HG03280 (cell line): ENCODE measurements at regions not wholly inside any gene's neighbourhood (a gene's known extent, or its start where the extent isn't known, plus 50 kb on each side); places are given as distances from the start of the nearest gene placed in this dataset.

Experiments
- ATAC-seq: cut with Tn5 transposase; IDR thresholded peaks from one replicate; pipeline ENCODE4 v1.9.1; 2021; ENCODE audit warnings: mild to moderate bottlenecking, moderate library complexity; ENCODE audit not compliant: unreplicated experiment

- no peak for ATAC-seq
Observed at GRCh38 chr2:151037434-151037833, 224.2 kb downstream of the RBM43 start.

- no peak for ATAC-seq
Observed at GRCh38 chr2:151033271-151034248, 228.1 kb downstream of the RBM43 start.

- ATAC-seq = no peak
Observed at GRCh38 chr2:151032741-151033191, 228.9 kb downstream of the RBM43 start.

GRCh38 chr2:151030663-151031230 lies 230.9 kb downstream of the RBM43 start:
- no peak for ATAC-seq

GRCh38 chr2:151029406-151030157 lies 232.1 kb downstream of the RBM43 start:
- no peak for ATAC-seq

- no peak for ATAC-seq
Observed at GRCh38 chr2:151028691-151029176, 232.9 kb downstream of the RBM43 start.

GRCh38 chr2:151027151-151027550 lies 234.5 kb downstream of the RBM43 start:
- ATAC-seq = no peak

- ATAC-seq = no peak
Observed at GRCh38 chr2:151025816-151026215, 235.8 kb downstream of the RBM43 start.

GRCh38 chr2:151024696-151025251 lies 236.9 kb downstream of the RBM43 start:
- no peak for ATAC-seq

- ATAC-seq = no peak
Observed at GRCh38 chr2:151021747-151022452, 239.8 kb downstream of the RBM43 start.

GRCh38 chr2:151020411-151020810 lies 241.3 kb downstream of the RBM43 start:
- ATAC-seq = peak; percentile 81

- no peak for ATAC-seq
Observed at GRCh38 chr2:151009437-151010175, 252.1 kb downstream of the RBM43 start.

- no peak for ATAC-seq
Observed at GRCh38 chr2:151007365-151007764, 254.3 kb downstream of the RBM43 start.

- no peak for ATAC-seq
Observed at GRCh38 chr2:151002959-151003600, 258.6 kb downstream of the RBM43 start.

- no peak for ATAC-seq
Observed at GRCh38 chr2:150997702-150998440, 263.8 kb downstream of the RBM43 start.

GRCh38 chr2:150997066-150997465 lies 264.6 kb downstream of the RBM43 start:
- ATAC-seq = no peak

- no peak for ATAC-seq
Observed at GRCh38 chr2:150994076-150994475, 267.6 kb downstream of the RBM43 start.

- ATAC-seq = no peak
Observed at GRCh38 chr2:150989969-150990368, 271.7 kb downstream of the RBM43 start.
